GM23338 (cell line): ENCODE measurements at regions not wholly inside any gene's neighbourhood (a gene's known extent, or its start where the extent isn't known, plus 50 kb on each side); places are given as distances from the start of the nearest gene placed in this dataset.

ENCODE experiments used
- CTCF ChIP-seq, 2 experiments: fragments of 200-600 bp in 1 of 2; sonication (generic) in 1 of 2; conservative IDR thresholded peaks; 2 replicates each; pipeline versions ENCODE4 v1.5.1 to v1.6.1; 2016 to 2017; ENCODE audit warnings: antibody characterized with exemption in 2 of 2, low read depth in 2 of 2, mild to moderate bottlenecking in 2 of 2, moderate library complexity in 1 of 2
- ETS1 ChIP-seq: IDR thresholded peaks from 2 replicates; pipeline ENCODE4 v1.6.1; 2016; ENCODE audit warnings: antibody characterized with exemption
- EZH2 ChIP-seq: fragments of 200-600 bp; sonication (generic); IDR thresholded peaks from one replicate; pipeline ENCODE4 v1.8.0; 2017; ENCODE audit warnings: antibody characterized with exemption, mild to moderate bottlenecking, low read depth; ENCODE audit not compliant: unreplicated experiment
- EZH2phosphoT487 ChIP-seq: fragments of 200-600 bp; sonication (generic); IDR thresholded peaks from one replicate; pipeline ENCODE4 v1.8.1; 2018; ENCODE audit warnings: antibody characterized with exemption; ENCODE audit not compliant: unreplicated experiment
- NANOG ChIP-seq: IDR thresholded peaks from 2 replicates; pipeline ENCODE4 v1.6.1; 2016; ENCODE audit warnings: antibody characterized with exemption, borderline replicate concordance
- ZNF331 ChIP-seq: fragments of 250-450 bp; sonication (Bioruptor Pico); IDR thresholded peaks from 2 replicates; pipeline ENCODE4 v1.5.0; 2020; ENCODE audit warnings: low read depth, mild to moderate bottlenecking, moderate library complexity

GRCh38 chr15:35987056-35987455 lies 441.1 kb upstream of the DPH6 start:
- no peak for TF ChIP-seq EZH2
- no peak for TF ChIP-seq CTCF (conservative IDR thresholded peaks at IDR 0.05; ENCODE audit: low read depth in 2 of 2)
- no peak for TF ChIP-seq ETS1
- TF ChIP-seq NANOG, result no peak
- TF ChIP-seq ZNF331 (CRISPR knock-in tag), result no peak
- no peak for TF ChIP-seq EZH2phosphoT487
